ENCODE measurements at regions not wholly inside any gene's neighbourhood (a gene's known extent, or its start where the extent isn't known, plus 50 kb on each side); places are given as distances from the start of the nearest gene placed in this dataset.
"Not testable (repeated sequence)": the region's sequence is repeated elsewhere in the genome, so short reads cannot be mapped to it uniquely, and the experiment has no call there.

DNA sequence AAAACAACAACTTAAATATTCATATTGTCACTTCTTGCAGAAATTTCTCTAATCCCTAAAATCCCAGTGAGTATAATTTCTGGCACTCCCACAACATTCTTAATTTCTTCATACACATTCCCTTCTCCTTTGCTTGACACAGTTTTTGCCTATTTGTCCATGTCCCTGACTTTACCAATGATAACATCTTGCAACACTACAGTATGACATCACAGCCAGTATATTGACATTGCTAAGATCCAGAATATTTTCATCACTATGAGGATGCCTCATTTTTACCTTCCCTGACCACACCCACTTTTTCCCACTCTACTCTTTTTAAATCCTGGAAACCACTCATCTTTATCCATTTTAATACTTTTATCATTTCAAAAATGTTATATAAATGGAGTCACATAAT, 292.3 kb upstream of the GK2 start:
- ATAC-seq (ENCODE audit: low read depth) (no peak), DNase-seq (ENCODE audit: low spot score) (no peak)
- TF ChIP-seq, protein P1, sequence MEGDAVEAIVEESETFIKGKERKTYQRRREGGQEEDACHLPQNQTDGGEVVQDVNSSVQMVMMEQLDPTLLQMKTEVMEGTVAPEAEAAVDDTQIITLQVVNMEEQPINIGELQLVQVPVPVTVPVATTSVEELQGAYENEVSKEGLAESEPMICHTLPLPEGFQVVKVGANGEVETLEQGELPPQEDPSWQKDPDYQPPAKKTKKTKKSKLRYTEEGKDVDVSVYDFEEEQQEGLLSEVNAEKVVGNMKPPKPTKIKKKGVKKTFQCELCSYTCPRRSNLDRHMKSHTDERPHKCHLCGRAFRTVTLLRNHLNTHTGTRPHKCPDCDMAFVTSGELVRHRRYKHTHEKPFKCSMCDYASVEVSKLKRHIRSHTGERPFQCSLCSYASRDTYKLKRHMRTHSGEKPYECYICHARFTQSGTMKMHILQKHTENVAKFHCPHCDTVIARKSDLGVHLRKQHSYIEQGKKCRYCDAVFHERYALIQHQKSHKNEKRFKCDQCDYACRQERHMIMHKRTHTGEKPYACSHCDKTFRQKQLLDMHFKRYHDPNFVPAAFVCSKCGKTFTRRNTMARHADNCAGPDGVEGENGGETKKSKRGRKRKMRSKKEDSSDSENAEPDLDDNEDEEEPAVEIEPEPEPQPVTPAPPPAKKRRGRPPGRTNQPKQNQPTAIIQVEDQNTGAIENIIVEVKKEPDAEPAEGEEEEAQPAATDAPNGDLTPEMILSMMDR (IDR thresholded peaks at IDR 0.05; ENCODE audit: poor library complexity, severe bottlenecking): no peak
- H3K9me3 ChIP-seq (ENCODE audit: severe bottlenecking): no peaks in the 10 kb centered on the region
- no peak overlapping the region for H3K4me3 ChIP-seq (ENCODE audit: severe bottlenecking)
- H3K27me3 ChIP-seq (ENCODE audit: insufficient read depth, poor library complexity, severe bottlenecking): no peaks in the 10 kb centered on the region
- no peak overlapping the region for H3K27ac ChIP-seq (ENCODE audit: poor library complexity, severe bottlenecking)
- H3K4me1 ChIP-seq (ENCODE audit: insufficient read depth, poor library complexity, severe bottlenecking): no peaks in the 10 kb centered on the region
- no peaks in the 10 kb centered on the region for H3K36me3 ChIP-seq (ENCODE audit: low read depth)

DNA sequence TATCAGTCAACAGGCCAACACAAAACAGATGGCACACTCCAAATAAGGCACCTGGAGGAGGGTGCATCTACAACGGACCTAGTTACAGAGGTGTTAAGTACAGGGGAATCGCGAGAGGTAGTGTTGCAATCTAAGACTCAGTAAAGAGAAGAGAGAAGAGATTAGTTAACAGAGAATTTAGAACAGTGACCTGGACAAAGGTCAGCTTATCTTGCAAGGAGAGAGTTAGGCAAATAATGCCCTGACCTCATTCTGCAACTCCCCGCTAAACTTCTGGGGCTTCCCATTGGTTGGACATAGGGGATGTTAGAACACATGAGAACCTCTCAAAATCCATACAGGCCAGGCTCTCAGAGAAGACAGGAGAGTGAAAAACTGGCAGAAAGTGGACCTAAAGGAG, 289.4 kb upstream of the GK2 start:
- ATAC-seq (ENCODE audit: low read depth): no peak
- Histone ChIP-seq H3K9me3 (ENCODE audit: severe bottlenecking) (no peaks in the 10 kb centered on the region), H3K27me3 (ENCODE audit: insufficient read depth, poor library complexity, severe bottlenecking) (peaks cover 3% of the 10 kb centered on the region), H3K36me3 (ENCODE audit: low read depth) (no peaks in the 10 kb centered on the region), H3K27ac (ENCODE audit: poor library complexity, severe bottlenecking) (no peak overlapping the region), H3K4me3 (ENCODE audit: severe bottlenecking) (no peak overlapping the region), H3K4me1 (ENCODE audit: insufficient read depth, poor library complexity, severe bottlenecking) (no peaks in the 10 kb centered on the region)
- TF ChIP-seq, protein P1 (IDR thresholded peaks at IDR 0.05; ENCODE audit: poor library complexity, severe bottlenecking): no peak
- DNase-seq (ENCODE audit: low spot score): no peak

DNA sequence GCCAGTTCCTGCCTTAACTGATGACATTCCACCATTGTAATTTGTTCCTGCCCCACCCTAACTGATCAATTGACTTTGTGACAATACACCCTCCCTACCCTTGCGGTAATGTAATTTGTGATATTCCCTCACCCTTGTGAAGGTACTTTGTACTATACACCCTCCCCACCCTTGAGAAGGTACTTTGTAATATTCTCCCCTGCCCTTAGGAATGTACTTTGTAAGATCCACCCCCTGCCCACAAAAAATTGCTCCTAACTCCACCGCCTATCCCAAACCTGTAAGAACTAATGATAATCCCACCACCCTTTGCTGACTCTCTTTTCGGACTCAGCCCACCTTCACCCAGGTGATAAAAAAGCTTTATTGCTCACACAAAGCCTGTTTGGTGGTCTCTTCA, 288.5 kb upstream of the GK2 start:
- not testable (repeated sequence) for H3K36me3 ChIP-seq (ENCODE audit: low read depth); H3K9me3 ChIP-seq (ENCODE audit: severe bottlenecking); ATAC-seq (ENCODE audit: low read depth); H3K27ac ChIP-seq (ENCODE audit: poor library complexity, severe bottlenecking); H3K27me3 ChIP-seq (ENCODE audit: insufficient read depth, poor library complexity, severe bottlenecking); H3K4me3 ChIP-seq (ENCODE audit: severe bottlenecking); DNase-seq (ENCODE audit: low spot score); H3K4me1 ChIP-seq (ENCODE audit: insufficient read depth, poor library complexity, severe bottlenecking)

DNA sequence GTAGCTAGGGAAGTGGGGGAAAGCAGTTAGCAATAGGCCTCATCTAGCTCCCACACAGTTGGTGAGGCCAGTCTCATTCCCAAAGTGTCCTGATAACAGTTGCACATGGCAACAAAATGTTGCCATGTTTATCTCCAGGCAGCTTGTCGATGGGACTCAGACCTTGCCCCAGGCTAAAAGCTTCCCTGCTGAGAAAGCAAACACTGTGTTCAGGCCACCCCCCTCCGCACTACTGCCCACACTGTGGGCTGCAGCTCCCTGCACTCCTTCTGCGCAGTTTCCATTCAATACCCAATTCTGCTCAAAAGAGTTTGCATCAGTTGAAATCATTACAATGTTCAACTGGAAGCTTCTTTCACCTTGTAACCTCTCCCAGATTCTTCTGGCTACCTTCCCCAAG, 287.8 kb upstream of the GK2 start:
- Histone ChIP-seq H3K9me3 (ENCODE audit: severe bottlenecking) (no peaks in the 10 kb centered on the region), H3K4me1 (ENCODE audit: insufficient read depth, poor library complexity, severe bottlenecking) (no peaks in the 10 kb centered on the region), H3K27ac (ENCODE audit: poor library complexity, severe bottlenecking) (no peak overlapping the region), H3K27me3 (ENCODE audit: insufficient read depth, poor library complexity, severe bottlenecking) (peaks cover 3% of the 10 kb centered on the region), H3K36me3 (ENCODE audit: low read depth) (no peaks in the 10 kb centered on the region), H3K4me3 (ENCODE audit: severe bottlenecking) (no peak overlapping the region)
- DNase-seq (ENCODE audit: low spot score) (no peak), ATAC-seq (ENCODE audit: low read depth) (no peak)
- TF ChIP-seq, protein P1 (IDR thresholded peaks at IDR 0.05; ENCODE audit: poor library complexity, severe bottlenecking): no peak

DNA sequence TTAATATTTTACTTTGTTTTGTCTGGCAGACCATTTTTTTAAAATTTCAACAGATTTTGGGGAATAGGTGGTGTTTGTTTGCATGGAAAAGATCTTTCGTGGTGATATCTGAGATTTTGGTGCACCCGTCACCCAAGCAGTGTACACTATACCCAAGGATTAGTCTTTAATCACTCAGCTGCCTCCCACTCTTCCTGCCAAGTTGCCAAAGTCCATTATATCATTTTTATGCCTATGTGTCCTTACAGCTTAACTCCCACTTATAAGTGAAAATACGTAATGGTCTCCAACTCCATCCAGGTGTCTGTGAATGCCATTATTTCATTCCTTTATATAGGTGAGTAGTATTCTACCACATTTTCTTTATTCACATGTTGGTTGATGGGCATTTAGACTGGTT, 281.7 kb upstream of the GK2 start:
- Histone ChIP-seq H3K27me3 (ENCODE audit: insufficient read depth, poor library complexity, severe bottlenecking) (peaks cover 3% of the 10 kb centered on the region), H3K36me3 (ENCODE audit: low read depth) (no peaks in the 10 kb centered on the region), H3K4me3 (ENCODE audit: severe bottlenecking) (no peak overlapping the region), H3K4me1 (ENCODE audit: insufficient read depth, poor library complexity, severe bottlenecking) (no peaks in the 10 kb centered on the region), H3K27ac (ENCODE audit: poor library complexity, severe bottlenecking) (no peak overlapping the region), H3K9me3 (ENCODE audit: severe bottlenecking) (no peaks in the 10 kb centered on the region)
- ATAC-seq (ENCODE audit: low read depth): no peak
- no peak for DNase-seq (ENCODE audit: low spot score)
- TF ChIP-seq, protein P1 (IDR thresholded peaks at IDR 0.05; ENCODE audit: poor library complexity, severe bottlenecking): no peak

Measured in RWPE2 (cell line).